DOHH2 (cell line): ENCODE measurements at regions not wholly inside any gene's neighbourhood (a gene's known extent, or its start where the extent isn't known, plus 50 kb on each side); places are given as distances from the start of the nearest gene placed in this dataset.

ENCODE experiments used
- EZH2phosphoT487 ChIP-seq: fragments of 200-600 bp; sonication (generic); IDR thresholded peaks from 2 replicates; pipeline ENCODE4 v1.6.1; 2017; ENCODE audit warnings: borderline replicate concordance, mild to moderate bottlenecking, antibody characterized with exemption, low read length, moderate library complexity, mixed read lengths
- TF ChIP-seq, protein P1 (sequence below): fragments of 200-600 bp; sonication (generic); IDR thresholded peaks from one replicate; pipeline ENCODE4 v1.5.1; 2014; ENCODE audit warnings: antibody characterized with exemption, mild to moderate bottlenecking, low read depth, low read length; ENCODE audit not compliant: poor library complexity, severe bottlenecking

- no peak for TF ChIP-seq EZH2phosphoT487
- TF ChIP-seq, protein P1, sequence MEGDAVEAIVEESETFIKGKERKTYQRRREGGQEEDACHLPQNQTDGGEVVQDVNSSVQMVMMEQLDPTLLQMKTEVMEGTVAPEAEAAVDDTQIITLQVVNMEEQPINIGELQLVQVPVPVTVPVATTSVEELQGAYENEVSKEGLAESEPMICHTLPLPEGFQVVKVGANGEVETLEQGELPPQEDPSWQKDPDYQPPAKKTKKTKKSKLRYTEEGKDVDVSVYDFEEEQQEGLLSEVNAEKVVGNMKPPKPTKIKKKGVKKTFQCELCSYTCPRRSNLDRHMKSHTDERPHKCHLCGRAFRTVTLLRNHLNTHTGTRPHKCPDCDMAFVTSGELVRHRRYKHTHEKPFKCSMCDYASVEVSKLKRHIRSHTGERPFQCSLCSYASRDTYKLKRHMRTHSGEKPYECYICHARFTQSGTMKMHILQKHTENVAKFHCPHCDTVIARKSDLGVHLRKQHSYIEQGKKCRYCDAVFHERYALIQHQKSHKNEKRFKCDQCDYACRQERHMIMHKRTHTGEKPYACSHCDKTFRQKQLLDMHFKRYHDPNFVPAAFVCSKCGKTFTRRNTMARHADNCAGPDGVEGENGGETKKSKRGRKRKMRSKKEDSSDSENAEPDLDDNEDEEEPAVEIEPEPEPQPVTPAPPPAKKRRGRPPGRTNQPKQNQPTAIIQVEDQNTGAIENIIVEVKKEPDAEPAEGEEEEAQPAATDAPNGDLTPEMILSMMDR = no peak
Observed at GRCh38 chr12:40559865-40560264, 132.4 kb upstream of the CNTN1 start.
